ENCODE measurements at regions not wholly inside any gene's neighbourhood (a gene's known extent, or its start where the extent isn't known, plus 50 kb on each side); places are given as distances from the start of the nearest gene placed in this dataset.
"Not testable (repeated sequence)": the region's sequence is repeated elsewhere in the genome, so short reads cannot be mapped to it uniquely, and the experiment has no call there.

- intact Hi-C loops (cut with DNase I), result no loop called here
- DNase-seq, result no peak
Measured at GRCh38 chr13:80751854-80752253, 410.9 kb upstream of the SPRY2 start.

GRCh38 chr13:80744147-80744914, 403.4 kb upstream of the SPRY2 start:
- no peak for DNase-seq
- intact Hi-C loops (cut with DNase I), result no loop called here

GRCh38 chr13:80742033-80742432, 401.1 kb upstream of the SPRY2 start:
- DNase-seq, result no peak
- intact Hi-C loops (cut with DNase I), result no loop called here

- DNase-seq, result no peak
Measured at GRCh38 chr13:80740071-80740470, 399.1 kb upstream of the SPRY2 start.

GRCh38 chr13:80737513-80737912, 396.6 kb upstream of the SPRY2 start:
- DNase-seq, result no peak
- intact Hi-C loops (cut with DNase I), result no loop called here

More at GRCh38 chr13:80740071-80740470, 399.1 kb upstream of the SPRY2 start:
- intact Hi-C loops (cut with DNase I), result no loop called here

- DNase-seq, result no peak
- intact Hi-C loops (cut with DNase I), result no loop called here
Measured at GRCh38 chr13:80727321-80727975, 386.5 kb upstream of the SPRY2 start.

- intact Hi-C loops (cut with DNase I), result no loop called here
- no peak for DNase-seq
Measured at GRCh38 chr13:80726868-80727267, 385.9 kb upstream of the SPRY2 start.

- intact Hi-C loops (cut with DNase I), result no loop called here
- no peak for DNase-seq
Measured at GRCh38 chr13:80721689-80722088, 380.8 kb upstream of the SPRY2 start.

- intact Hi-C loops (cut with DNase I), result no loop called here
- no peak for DNase-seq
Measured at GRCh38 chr13:80718970-80719369, 378.0 kb upstream of the SPRY2 start.

- DNase-seq, result no peak
- intact Hi-C loops (cut with DNase I), result no loop called here
Measured at GRCh38 chr13:80717776-80718175, 376.9 kb upstream of the SPRY2 start.

- intact Hi-C loops (cut with DNase I), result no loop called here
- DNase-seq, result peak in 16 of 42 donors; percentile 6 to 60 (median 20)
Measured at GRCh38 chr13:80716610-80717081, 375.7 kb upstream of the SPRY2 start.

GRCh38 chr13:80712026-80712425, 371.1 kb upstream of the SPRY2 start:
- intact Hi-C loops (cut with DNase I), result no loop called here
- DNase-seq, result no peak

GRCh38 chr13:80708791-80709190, 367.9 kb upstream of the SPRY2 start:
- DNase-seq, result no peak
- intact Hi-C loops (cut with DNase I), result no loop called here

GRCh38 chr13:80707000-80707983, 366.4 kb upstream of the SPRY2 start:
- intact Hi-C loops (cut with DNase I), result no loop called here
- DNase-seq, result no peak

- intact Hi-C loops (cut with DNase I), result no loop called here
Measured at GRCh38 chr13:80706164-80706471, 365.2 kb upstream of the SPRY2 start.

GRCh38 chr13:80705371-80706163, 364.6 kb upstream of the SPRY2 start:
- intact Hi-C loops (cut with DNase I), result no loop called here
- DNase-seq, result no peak

More at GRCh38 chr13:80706164-80706471, 365.2 kb upstream of the SPRY2 start:
- no peak for DNase-seq

- intact Hi-C loops (cut with DNase I), result no loop called here
- DNase-seq, result no peak
Measured at GRCh38 chr13:80704369-80704768, 363.4 kb upstream of the SPRY2 start.

GRCh38 chr13:80695841-80696240, 354.9 kb upstream of the SPRY2 start:
- intact Hi-C loops (cut with DNase I), result no loop called here
- no peak for DNase-seq

- intact Hi-C loops (cut with DNase I); DNase-seq: not testable (repeated sequence)
Measured at GRCh38 chr13:80691814-80692213, 350.9 kb upstream of the SPRY2 start.
